Panc1 (cell line): ENCODE measurements at regions not wholly inside any gene's neighbourhood (a gene's known extent, or its start where the extent isn't known, plus 50 kb on each side); places are given as distances from the start of the nearest gene placed in this dataset.

Experiments used
- ATAC-seq: fragments of 200-7000 bp; cut with Tn5 transposase; 2 replicates; pipeline ENCODE4 v1.9.1; 2020; ENCODE audit warnings: mild to moderate bottlenecking, moderate library complexity
- BruUV-seq: library from RNA; stranded (reverse); fragments of 400-500 nt; replicated peaks from 2 replicates; lab custom pipeline; 2021; lab: Mats Ljungman, UMichigan
- CTCF ChIA-PET: fragments of 300-600 bp; sonication (Branson Sonifier 250); formaldehyde crosslinking; loops from one replicate; lab custom pipeline; 2022; ENCODE audit warnings: antibody characterized with exemption; lab: Charles Lee
- POLR2A ChIA-PET: fragments of 300-600 bp; sonication (Branson Sonifier 250); formaldehyde crosslinking; loops from one replicate; lab custom pipeline; 2022; ENCODE audit warnings: antibody characterized with exemption; lab: Charles Lee
- DNase-seq: peaks from one replicate; pipeline ENCODE4 v3.0.0-alpha.2; 2010; ENCODE audit warnings: low read depth, low spot score
- H3K27ac ChIP-seq: 2 replicates; pipeline ENCODE4 v1.5.1; 2011; ENCODE audit warnings: mild to moderate bottlenecking, low read length, inconsistent platforms
- H3K27me3 ChIP-seq: fragments of 200-500 bp; sonication (Bioruptor generic); 2 replicates; pipeline ENCODE4 v1.6.0; 2014; ENCODE audit warnings: low read length, inconsistent platforms; ENCODE audit not compliant: control insufficient read depth, insufficient read depth
- H3K36me3 ChIP-seq: fragments of 200-500 bp; sonication (Bioruptor generic); 2 replicates; pipeline ENCODE4 v1.5.1; 2014; ENCODE audit warnings: inconsistent platforms, mild to moderate bottlenecking, low read length, moderate library complexity; ENCODE audit not compliant: control insufficient read depth, insufficient read depth
- H3K4me1 ChIP-seq: 2 replicates; pipeline ENCODE4 v1.5.1; 2011; ENCODE audit warnings: inconsistent platforms, mild to moderate bottlenecking, low read length, moderate library complexity; ENCODE audit not compliant: control insufficient read depth, insufficient read depth
- H3K4me3 ChIP-seq, 2 experiments: 2 replicates each; pipeline ENCODE4 v1.5.1; 2011 to 2012; ENCODE audit warnings: low read depth in 2 of 2, low read length in 2 of 2, mild to moderate bottlenecking in 2 of 2, inconsistent platforms in 1 of 2, moderate library complexity in 1 of 2
- H3K9me3 ChIP-seq: fragments of 200-500 bp; sonication (Bioruptor generic); 2 replicates; pipeline ENCODE4 v1.5.1; 2014; ENCODE audit warnings: low read depth, mild to moderate bottlenecking, inconsistent platforms, low read length, moderate library complexity; ENCODE audit not compliant: control insufficient read depth, insufficient read depth
- POLR2AphosphoS5 ChIP-seq: IDR thresholded peaks from 2 replicates; pipeline ENCODE4 v1.6.1; 2012; ENCODE audit warnings: mild to moderate bottlenecking, low read depth, low read length, moderate library complexity
- SIN3A ChIP-seq: IDR thresholded peaks from 2 replicates; pipeline ENCODE4 v1.6.1; 2012; ENCODE audit warnings: low read depth, mild to moderate bottlenecking, low read length, moderate library complexity, borderline replicate concordance; ENCODE audit not compliant: insufficient read depth
- TCF7L2 ChIP-seq: IDR thresholded peaks from 2 replicates; pipeline ENCODE4 v1.6.1; 2011; ENCODE audit warnings: mild to moderate bottlenecking, low read depth, low read length, inconsistent platforms
- in situ Hi-C: cut with HindIII; loops from 2 replicates; pipeline ENCODE4 v1.10.0; 2016; ENCODE audit warnings: low sequenced_read_pairs, low pct_unique_long_range_greater_than_20kb
- intact Hi-C: fragments of 100-400 bp; cut with micrococcal nuclease; formaldehyde crosslinking; loops from one replicate; pipeline ENCODE4 v1.10.0; 2022; ENCODE audit not compliant: unreplicated experiment
- TF ChIP-seq, protein P1 (sequence below), 2 experiments: IDR thresholded peaks; 2 replicates each; pipeline ENCODE4 v1.6.1; 2011 to 2012; ENCODE audit warnings: low read depth in 2 of 2, control low read depth in 1 of 2, low read length in 1 of 2, mild to moderate bottlenecking in 1 of 2, moderate library complexity in 1 of 2; ENCODE audit not compliant: insufficient read depth in 1 of 2
- TF ChIP-seq, protein P2 (sequence below): fragments of 450-650 bp; IDR thresholded peaks from 2 replicates; pipeline ENCODE4 v1.5.1; 2017; ENCODE audit warnings: mild to moderate bottlenecking

DNA sequence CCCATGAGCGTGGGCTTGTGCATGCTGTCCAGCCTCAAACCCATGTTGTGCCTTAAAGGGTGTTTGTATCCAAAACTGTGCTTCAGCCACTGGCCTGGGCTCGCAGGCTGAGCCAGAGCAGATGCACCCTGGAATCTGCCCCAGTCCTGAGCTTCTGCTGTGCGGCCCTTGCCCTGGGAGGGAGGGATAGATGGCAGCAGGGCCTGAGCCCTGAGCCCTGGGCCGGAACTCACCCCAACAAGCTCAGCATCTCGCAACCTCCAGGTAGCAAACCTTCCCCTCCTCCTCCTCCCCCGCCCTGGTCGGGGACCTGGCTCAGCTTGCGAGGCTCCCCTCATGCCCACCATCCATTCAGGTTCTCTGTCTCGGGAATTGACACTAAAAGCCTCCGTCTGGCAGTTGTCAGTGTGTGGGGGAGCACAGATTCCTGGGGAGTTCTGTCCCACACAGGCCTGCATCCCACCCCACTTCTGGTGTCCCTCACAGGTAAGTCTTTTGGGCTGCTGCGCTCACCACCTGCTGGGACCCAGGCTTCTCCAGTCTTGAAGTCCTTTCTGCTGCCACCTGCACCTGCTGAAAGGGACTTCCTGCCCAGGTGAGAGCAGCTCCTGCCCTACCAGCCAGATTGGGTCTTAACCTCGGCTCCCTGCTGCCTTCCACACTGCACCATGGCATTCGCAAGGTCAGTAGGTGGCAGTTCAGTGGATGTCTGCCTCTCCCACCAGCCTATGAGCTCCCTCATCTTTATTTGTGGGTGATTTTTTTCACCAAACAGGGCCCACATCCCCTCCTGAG, 55.2 kb upstream of the OLFM1 start:
- in situ Hi-C loops = no loop called here

DNA sequence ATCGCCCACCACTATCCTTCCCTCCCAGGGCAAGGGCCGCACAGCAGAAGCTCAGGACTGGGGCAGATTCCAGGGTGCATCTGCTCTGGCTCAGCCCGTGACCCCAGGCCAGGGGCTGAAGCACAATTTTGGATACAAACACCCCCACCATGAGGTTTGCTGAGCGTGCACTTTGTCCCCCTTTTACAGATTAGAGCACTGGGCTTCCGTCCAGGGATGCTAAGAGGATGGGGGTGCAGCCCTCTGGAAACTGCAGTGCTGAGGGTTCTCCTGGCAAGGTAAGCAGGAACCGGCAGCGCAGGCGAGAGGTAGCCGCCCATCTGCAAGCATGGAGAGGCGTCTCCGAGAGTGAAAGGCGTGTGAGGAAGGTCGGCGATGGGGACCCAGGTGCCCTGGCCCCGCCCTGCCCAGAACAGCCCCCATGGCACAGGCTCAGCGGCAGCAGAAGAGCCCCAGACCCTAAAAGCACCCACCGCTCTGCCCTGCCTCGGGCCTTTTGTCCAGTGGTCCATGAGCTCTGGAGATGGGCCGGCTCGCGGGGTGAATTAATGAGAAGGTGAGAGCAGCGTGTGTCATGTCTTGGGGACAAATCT, 54.5 kb upstream of the OLFM1 start:
- Histone ChIP-seq H3K9me3 (no peaks in the 10 kb centered on the region), H3K4me1 (no peaks in the 10 kb centered on the region), H3K27ac (no peak overlapping the region), H3K27me3 (no peaks in the 10 kb centered on the region), H3K4me3 (no peak overlapping the region), H3K36me3 (no peaks in the 10 kb centered on the region)
- no TSS peak for BruUV-seq
- no peak for DNase-seq
- TF ChIP-seq TCF7L2 (no peak), POLR2AphosphoS5 (no peak), SIN3A (no peak)
- TF ChIP-seq, protein P1, sequence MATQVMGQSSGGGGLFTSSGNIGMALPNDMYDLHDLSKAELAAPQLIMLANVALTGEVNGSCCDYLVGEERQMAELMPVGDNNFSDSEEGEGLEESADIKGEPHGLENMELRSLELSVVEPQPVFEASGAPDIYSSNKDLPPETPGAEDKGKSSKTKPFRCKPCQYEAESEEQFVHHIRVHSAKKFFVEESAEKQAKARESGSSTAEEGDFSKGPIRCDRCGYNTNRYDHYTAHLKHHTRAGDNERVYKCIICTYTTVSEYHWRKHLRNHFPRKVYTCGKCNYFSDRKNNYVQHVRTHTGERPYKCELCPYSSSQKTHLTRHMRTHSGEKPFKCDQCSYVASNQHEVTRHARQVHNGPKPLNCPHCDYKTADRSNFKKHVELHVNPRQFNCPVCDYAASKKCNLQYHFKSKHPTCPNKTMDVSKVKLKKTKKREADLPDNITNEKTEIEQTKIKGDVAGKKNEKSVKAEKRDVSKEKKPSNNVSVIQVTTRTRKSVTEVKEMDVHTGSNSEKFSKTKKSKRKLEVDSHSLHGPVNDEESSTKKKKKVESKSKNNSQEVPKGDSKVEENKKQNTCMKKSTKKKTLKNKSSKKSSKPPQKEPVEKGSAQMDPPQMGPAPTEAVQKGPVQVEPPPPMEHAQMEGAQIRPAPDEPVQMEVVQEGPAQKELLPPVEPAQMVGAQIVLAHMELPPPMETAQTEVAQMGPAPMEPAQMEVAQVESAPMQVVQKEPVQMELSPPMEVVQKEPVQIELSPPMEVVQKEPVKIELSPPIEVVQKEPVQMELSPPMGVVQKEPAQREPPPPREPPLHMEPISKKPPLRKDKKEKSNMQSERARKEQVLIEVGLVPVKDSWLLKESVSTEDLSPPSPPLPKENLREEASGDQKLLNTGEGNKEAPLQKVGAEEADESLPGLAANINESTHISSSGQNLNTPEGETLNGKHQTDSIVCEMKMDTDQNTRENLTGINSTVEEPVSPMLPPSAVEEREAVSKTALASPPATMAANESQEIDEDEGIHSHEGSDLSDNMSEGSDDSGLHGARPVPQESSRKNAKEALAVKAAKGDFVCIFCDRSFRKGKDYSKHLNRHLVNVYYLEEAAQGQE (IDR thresholded peaks at IDR 0.05; ENCODE audit: insufficient read depth in 1 of 2, low read depth in 2 of 2, low read length in 1 of 2) = no peak
- TF ChIP-seq, protein P2, sequence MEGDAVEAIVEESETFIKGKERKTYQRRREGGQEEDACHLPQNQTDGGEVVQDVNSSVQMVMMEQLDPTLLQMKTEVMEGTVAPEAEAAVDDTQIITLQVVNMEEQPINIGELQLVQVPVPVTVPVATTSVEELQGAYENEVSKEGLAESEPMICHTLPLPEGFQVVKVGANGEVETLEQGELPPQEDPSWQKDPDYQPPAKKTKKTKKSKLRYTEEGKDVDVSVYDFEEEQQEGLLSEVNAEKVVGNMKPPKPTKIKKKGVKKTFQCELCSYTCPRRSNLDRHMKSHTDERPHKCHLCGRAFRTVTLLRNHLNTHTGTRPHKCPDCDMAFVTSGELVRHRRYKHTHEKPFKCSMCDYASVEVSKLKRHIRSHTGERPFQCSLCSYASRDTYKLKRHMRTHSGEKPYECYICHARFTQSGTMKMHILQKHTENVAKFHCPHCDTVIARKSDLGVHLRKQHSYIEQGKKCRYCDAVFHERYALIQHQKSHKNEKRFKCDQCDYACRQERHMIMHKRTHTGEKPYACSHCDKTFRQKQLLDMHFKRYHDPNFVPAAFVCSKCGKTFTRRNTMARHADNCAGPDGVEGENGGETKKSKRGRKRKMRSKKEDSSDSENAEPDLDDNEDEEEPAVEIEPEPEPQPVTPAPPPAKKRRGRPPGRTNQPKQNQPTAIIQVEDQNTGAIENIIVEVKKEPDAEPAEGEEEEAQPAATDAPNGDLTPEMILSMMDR = no peak
- intact Hi-C loops = no loop called here
- ChIA-PET CTCF (no interaction called here), POLR2A (no interaction called here)
- in situ Hi-C loops = no loop called here
- ATAC-seq = no peak

More for the DNA sequence above, 55.2 kb upstream of the OLFM1 start:
- no TSS peak for BruUV-seq
- H3K9me3 ChIP-seq = no peaks in the 10 kb centered on the region
- H3K36me3 ChIP-seq = no peaks in the 10 kb centered on the region
- no peaks in the 10 kb centered on the region for H3K4me1 ChIP-seq
- no peak overlapping the region for H3K27ac ChIP-seq
- intact Hi-C loops = no loop called here
- TF ChIP-seq, protein P1 (IDR thresholded peaks at IDR 0.05; ENCODE audit: insufficient read depth in 1 of 2, low read depth in 2 of 2, low read length in 1 of 2) = no peak
- TF ChIP-seq, protein P2 = no peak
- TF ChIP-seq TCF7L2 (no peak), SIN3A (no peak)
- DNase-seq (no peak), ATAC-seq (no peak)
- H3K4me3 ChIP-seq = no peak overlapping the region
- CTCF ChIA-PET = no interaction called here
- H3K27me3 ChIP-seq = no peaks in the 10 kb centered on the region
- POLR2A ChIA-PET = no interaction called here
